Progenitor cell of endocrine pancreas (in vitro differentiated cells): ENCODE measurements at regions not wholly inside any gene's neighbourhood (a gene's known extent, or its start where the extent isn't known, plus 50 kb on each side); places are given as distances from the start of the nearest gene placed in this dataset.

Experiments
- DNase-seq: peaks from one replicate; pipeline ENCODE4 v3.0.0; 2021; ENCODE audit warnings: low spot score; ENCODE audit not compliant: unreplicated experiment
- H3K27ac Mint-ChIP-seq: 2 replicates; pipeline ENCODE4 v1.8.0; 2021; ENCODE audit warnings: mild to moderate bottlenecking, moderate library complexity, mixed read lengths
- H3K27me3 Mint-ChIP-seq: 2 replicates; pipeline ENCODE4 v1.8.0; 2021; ENCODE audit warnings: mixed read lengths
- H3K36me3 Mint-ChIP-seq: 2 replicates; pipeline ENCODE4 v1.8.0; 2022; ENCODE audit warnings: mixed read lengths; ENCODE audit not compliant: insufficient read depth
- H3K4me1 Mint-ChIP-seq: 2 replicates; pipeline ENCODE4 v1.8.0; 2021; ENCODE audit warnings: low read depth, mixed read lengths
- H3K4me3 Mint-ChIP-seq: 2 replicates; pipeline ENCODE4 v1.8.0; 2021; ENCODE audit warnings: low read depth, mild to moderate bottlenecking, moderate library complexity, mixed read lengths
- H3K9me3 Mint-ChIP-seq: 2 replicates; pipeline ENCODE4 v1.8.0; 2021; ENCODE audit warnings: low read depth, mixed read lengths
- CTCF ChIP-seq: fragments of 200-600 bp; sonication (generic); IDR thresholded peaks from one replicate; pipeline ENCODE4 v1.5.0; 2021; ENCODE audit warnings: antibody characterized with exemption, mild to moderate bottlenecking; ENCODE audit not compliant: unreplicated experiment

GRCh38 chr4:14528918-14529317 is 473.4 kb upstream of the CPEB2 start:
- TF ChIP-seq CTCF, result no peak
- Mint-ChIP-seq H3K36me3 (no peaks in the 10 kb centered on the region), H3K4me1 (no peaks in the 10 kb centered on the region), H3K27me3 (no peaks in the 10 kb centered on the region), H3K9me3 (peaks cover 5% of the 10 kb centered on the region), H3K4me3 (no peak overlapping the region), H3K27ac (no peak overlapping the region)
- no peak for DNase-seq

- H3K4me3 Mint-ChIP-seq, result no peak overlapping the region
- TF ChIP-seq CTCF, result no peak
- no peaks in the 10 kb centered on the region for H3K4me1 Mint-ChIP-seq
- H3K27ac Mint-ChIP-seq, result no peak overlapping the region
- H3K9me3 Mint-ChIP-seq, result peaks cover 5% of the 10 kb centered on the region
- no peak for DNase-seq
- no peaks in the 10 kb centered on the region for H3K27me3 Mint-ChIP-seq
- H3K36me3 Mint-ChIP-seq, result no peaks in the 10 kb centered on the region
Measured at GRCh38 chr4:14529653-14530052, 472.6 kb upstream of the CPEB2 start.

GRCh38 chr4:14532436-14532835 is 469.8 kb upstream of the CPEB2 start:
- Mint-ChIP-seq H3K27me3 (no peaks in the 10 kb centered on the region), H3K36me3 (no peaks in the 10 kb centered on the region)

GRCh38 chr4:14539246-14539645 is 463.0 kb upstream of the CPEB2 start:
- DNase-seq, result no peak
- no peaks in the 10 kb centered on the region for H3K36me3 Mint-ChIP-seq
- TF ChIP-seq CTCF, result no peak
- H3K4me1 Mint-ChIP-seq, result no peaks in the 10 kb centered on the region
- no peak overlapping the region for H3K4me3 Mint-ChIP-seq
- H3K27ac Mint-ChIP-seq, result no peak overlapping the region
- no peaks in the 10 kb centered on the region for H3K27me3 Mint-ChIP-seq
- no peaks in the 10 kb centered on the region for H3K9me3 Mint-ChIP-seq

More at GRCh38 chr4:14532436-14532835, 469.8 kb upstream of the CPEB2 start:
- Mint-ChIP-seq H3K4me3 (no peak overlapping the region), H3K9me3 (no peaks in the 10 kb centered on the region), H3K4me1 (no peaks in the 10 kb centered on the region), H3K27ac (no peak overlapping the region)
- no peak for DNase-seq
- no peak for TF ChIP-seq CTCF

- Mint-ChIP-seq H3K4me3 (no peak overlapping the region), H3K27me3 (no peaks in the 10 kb centered on the region), H3K36me3 (no peaks in the 10 kb centered on the region), H3K27ac (no peak overlapping the region), H3K4me1 (no peaks in the 10 kb centered on the region), H3K9me3 (no peaks in the 10 kb centered on the region)
- no peak for DNase-seq
- no peak for TF ChIP-seq CTCF
Measured at GRCh38 chr4:14545163-14545562, 457.1 kb upstream of the CPEB2 start.

GRCh38 chr4:14545807-14546206 is 456.5 kb upstream of the CPEB2 start:
- no peak for DNase-seq
- Mint-ChIP-seq H3K9me3 (no peaks in the 10 kb centered on the region), H3K27ac (no peak overlapping the region), H3K4me1 (no peaks in the 10 kb centered on the region), H3K36me3 (no peaks in the 10 kb centered on the region), H3K27me3 (no peaks in the 10 kb centered on the region), H3K4me3 (no peak overlapping the region)
- no peak for TF ChIP-seq CTCF
